Lower lobe of right lung (tissue), 2 donors: ENCODE measurements at regions not wholly inside any gene's neighbourhood (a gene's known extent, or its start where the extent isn't known, plus 50 kb on each side); places are given as distances from the start of the nearest gene placed in this dataset.

Source experiments
- ATAC-seq, 2 donors: fragments of 200-7000 bp; cut with Tn5 transposase; one replicate each; pipeline ENCODE4 v1.9.1; 2020 to 2022; ENCODE audit warnings: mild to moderate bottlenecking in 2 of 2, moderate library complexity in 2 of 2
- DNase-seq: peaks from one replicate; pipeline ENCODE4 v3.0.0-alpha.2; 2020
- H3K27ac ChIP-seq: fragments of 200-600 bp; one replicate; pipeline ENCODE4 v1.8.0; 2022
- H3K27me3 ChIP-seq: fragments of 200-600 bp; one replicate; pipeline ENCODE4 v1.8.0; 2022; ENCODE audit warnings: low read depth
- H3K36me3 ChIP-seq: fragments of 200-600 bp; one replicate; pipeline ENCODE4 v1.8.0; 2022; ENCODE audit warnings: mild to moderate bottlenecking
- H3K4me1 ChIP-seq: fragments of 200-600 bp; one replicate; pipeline ENCODE4 v1.8.0; 2022
- H3K4me3 ChIP-seq: fragments of 200-600 bp; one replicate; pipeline ENCODE4 v1.8.0; 2022; ENCODE audit warnings: mild to moderate bottlenecking
- H3K9me3 ChIP-seq: fragments of 200-600 bp; one replicate; pipeline ENCODE4 v1.8.0; 2022
- intact Hi-C: fragments of 100-400 bp; cut with DNase I; formaldehyde crosslinking; loops from one replicate; pipeline ENCODE4 v1.11.0; 2022
- TF ChIP-seq, protein P1 (sequence below): fragments of 200-600 bp; IDR thresholded peaks from one replicate; pipeline ENCODE4 v1.8.0; 2022; ENCODE audit warnings: antibody characterized with exemption, mild to moderate bottlenecking
- donor health status: DM: no; HTN: yes; CAD: no; lungs with severe emphysema.

DNA sequence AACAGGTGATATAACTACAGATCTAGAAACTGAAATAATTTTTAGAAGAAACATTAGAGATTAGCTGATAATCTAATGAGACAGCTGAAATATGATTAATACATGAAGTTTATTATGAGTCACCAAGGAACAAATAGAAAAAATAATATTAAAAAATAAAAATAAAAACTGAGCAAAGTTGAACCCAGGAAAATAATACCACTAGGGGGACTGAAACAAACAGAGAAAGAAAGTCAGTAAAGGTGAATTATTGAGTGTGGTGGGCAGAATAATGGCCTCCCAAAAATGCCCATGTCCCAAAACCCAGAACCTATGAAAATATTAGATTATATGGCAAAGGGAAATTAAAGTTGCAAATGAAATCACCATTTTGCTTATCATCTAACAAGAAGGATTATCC lies 820.7 kb upstream of the INTU start:
- no peak overlapping the region for H3K27ac ChIP-seq
- TF ChIP-seq, protein P1, sequence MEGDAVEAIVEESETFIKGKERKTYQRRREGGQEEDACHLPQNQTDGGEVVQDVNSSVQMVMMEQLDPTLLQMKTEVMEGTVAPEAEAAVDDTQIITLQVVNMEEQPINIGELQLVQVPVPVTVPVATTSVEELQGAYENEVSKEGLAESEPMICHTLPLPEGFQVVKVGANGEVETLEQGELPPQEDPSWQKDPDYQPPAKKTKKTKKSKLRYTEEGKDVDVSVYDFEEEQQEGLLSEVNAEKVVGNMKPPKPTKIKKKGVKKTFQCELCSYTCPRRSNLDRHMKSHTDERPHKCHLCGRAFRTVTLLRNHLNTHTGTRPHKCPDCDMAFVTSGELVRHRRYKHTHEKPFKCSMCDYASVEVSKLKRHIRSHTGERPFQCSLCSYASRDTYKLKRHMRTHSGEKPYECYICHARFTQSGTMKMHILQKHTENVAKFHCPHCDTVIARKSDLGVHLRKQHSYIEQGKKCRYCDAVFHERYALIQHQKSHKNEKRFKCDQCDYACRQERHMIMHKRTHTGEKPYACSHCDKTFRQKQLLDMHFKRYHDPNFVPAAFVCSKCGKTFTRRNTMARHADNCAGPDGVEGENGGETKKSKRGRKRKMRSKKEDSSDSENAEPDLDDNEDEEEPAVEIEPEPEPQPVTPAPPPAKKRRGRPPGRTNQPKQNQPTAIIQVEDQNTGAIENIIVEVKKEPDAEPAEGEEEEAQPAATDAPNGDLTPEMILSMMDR = no peak
- intact Hi-C loops = no loop called here
- no peak for DNase-seq
- no peaks in the 10 kb centered on the region for H3K27me3 ChIP-seq
- H3K36me3 ChIP-seq = no peaks in the 10 kb centered on the region
- H3K9me3 ChIP-seq = no peaks in the 10 kb centered on the region
- no peaks in the 10 kb centered on the region for H3K4me1 ChIP-seq
- no peak overlapping the region for H3K4me3 ChIP-seq
- no peak for ATAC-seq

DNA sequence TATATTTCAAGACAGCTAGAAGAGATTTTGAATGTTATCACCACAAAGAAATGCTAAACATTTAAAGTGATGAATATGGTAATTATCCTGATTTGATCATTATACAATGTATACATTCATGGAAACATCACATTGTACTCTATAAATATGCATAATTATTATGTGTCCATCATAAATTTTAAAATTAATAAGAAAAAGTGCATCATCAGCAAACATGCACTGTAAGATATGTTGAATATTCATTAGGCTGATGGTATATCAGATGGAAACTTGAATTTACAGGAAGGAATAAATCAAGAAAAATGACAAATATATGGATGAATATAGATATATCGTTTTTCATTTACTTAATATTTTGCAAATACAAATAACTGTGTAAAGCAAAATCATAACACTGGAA lies 812.1 kb upstream of the INTU start:
- Histone ChIP-seq H3K4me1 (no peaks in the 10 kb centered on the region), H3K4me3 (no peak overlapping the region), H3K36me3 (no peaks in the 10 kb centered on the region), H3K27ac (no peak overlapping the region), H3K27me3 (no peaks in the 10 kb centered on the region), H3K9me3 (no peaks in the 10 kb centered on the region)
- no peak for ATAC-seq
- TF ChIP-seq, protein P1 = no peak
- intact Hi-C loops = no loop called here
- no peak for DNase-seq

DNA sequence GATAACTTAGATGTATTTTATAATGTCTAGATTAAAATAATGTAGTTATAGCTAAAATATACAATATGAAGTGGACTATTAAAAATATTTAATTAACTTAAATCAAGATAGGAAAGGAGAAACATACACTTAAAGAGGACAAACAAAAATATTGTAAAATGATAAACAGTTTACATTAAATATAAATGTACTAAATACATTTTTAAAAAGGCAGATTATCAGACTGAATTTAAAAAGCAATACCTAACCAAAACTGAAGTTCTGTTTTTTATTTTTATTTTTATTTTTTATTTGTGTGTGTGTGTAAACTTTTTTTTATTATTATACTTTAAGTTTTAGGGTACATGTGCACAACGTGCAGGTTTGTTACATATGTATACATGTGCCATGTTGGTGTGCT lies 811.6 kb upstream of the INTU start:
- TF ChIP-seq, protein P1 = no peak
- Histone ChIP-seq H3K36me3 (no peaks in the 10 kb centered on the region), H3K27me3 (no peaks in the 10 kb centered on the region), H3K27ac (no peak overlapping the region), H3K9me3 (no peaks in the 10 kb centered on the region), H3K4me3 (no peak overlapping the region), H3K4me1 (no peaks in the 10 kb centered on the region)
- no peak for DNase-seq
- intact Hi-C loops = no loop called here
- ATAC-seq = no peak

DNA sequence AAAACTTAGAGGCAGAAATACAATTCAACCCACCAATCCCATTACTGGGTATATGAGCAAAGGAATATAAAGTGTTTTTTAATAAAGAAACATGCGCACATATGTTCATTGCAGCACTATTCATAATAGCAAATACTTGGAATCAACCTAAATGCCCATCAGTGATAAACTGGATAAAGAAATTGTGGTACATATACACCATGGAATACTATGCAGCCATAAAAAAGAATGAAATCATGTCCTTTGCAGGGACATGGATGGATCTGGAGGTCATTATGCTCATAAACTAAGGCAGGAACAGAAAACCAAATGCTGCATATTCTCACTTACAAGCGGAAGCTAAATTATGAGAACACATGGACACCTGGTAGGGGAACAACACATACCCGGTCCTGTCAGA lies 807.7 kb upstream of the INTU start:
- ATAC-seq (no peak), DNase-seq (no peak)
- H3K4me1 ChIP-seq = no peaks in the 10 kb centered on the region
- no peaks in the 10 kb centered on the region for H3K36me3 ChIP-seq
- no peak overlapping the region for H3K4me3 ChIP-seq
- no peaks in the 10 kb centered on the region for H3K27me3 ChIP-seq
- TF ChIP-seq, protein P1 = no peak
- intact Hi-C loops = no loop called here
- H3K27ac ChIP-seq = no peak overlapping the region
- H3K9me3 ChIP-seq = peaks cover 4% of the 10 kb centered on the region

DNA sequence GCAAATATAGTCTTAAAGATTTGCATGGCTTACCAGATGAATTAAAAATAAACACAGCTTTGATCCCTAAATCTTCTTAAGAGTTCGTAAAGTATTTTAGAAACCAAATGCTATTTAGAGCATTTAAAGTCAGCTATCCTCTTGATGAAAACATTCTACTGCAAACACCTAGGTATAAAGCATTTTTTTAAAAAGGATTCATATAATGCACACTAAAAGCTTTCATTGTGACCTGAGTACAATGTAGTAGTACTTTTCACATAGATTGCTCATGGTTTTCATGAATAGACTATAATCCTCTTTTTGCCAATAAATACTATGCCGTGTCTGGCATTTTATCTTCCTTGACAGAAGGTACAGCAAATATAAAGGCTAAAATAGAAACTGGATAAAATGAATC lies 805.1 kb upstream of the INTU start:
- no peaks in the 10 kb centered on the region for H3K36me3 ChIP-seq
- DNase-seq = no peak
- intact Hi-C loops = no loop called here
- no peaks in the 10 kb centered on the region for H3K27me3 ChIP-seq
- H3K4me3 ChIP-seq = no peak overlapping the region
- TF ChIP-seq, protein P1 = no peak
- no peak overlapping the region for H3K27ac ChIP-seq
- no peaks in the 10 kb centered on the region for H3K4me1 ChIP-seq
- H3K9me3 ChIP-seq = peaks cover 18% of the 10 kb centered on the region
- ATAC-seq = no peak

DNA sequence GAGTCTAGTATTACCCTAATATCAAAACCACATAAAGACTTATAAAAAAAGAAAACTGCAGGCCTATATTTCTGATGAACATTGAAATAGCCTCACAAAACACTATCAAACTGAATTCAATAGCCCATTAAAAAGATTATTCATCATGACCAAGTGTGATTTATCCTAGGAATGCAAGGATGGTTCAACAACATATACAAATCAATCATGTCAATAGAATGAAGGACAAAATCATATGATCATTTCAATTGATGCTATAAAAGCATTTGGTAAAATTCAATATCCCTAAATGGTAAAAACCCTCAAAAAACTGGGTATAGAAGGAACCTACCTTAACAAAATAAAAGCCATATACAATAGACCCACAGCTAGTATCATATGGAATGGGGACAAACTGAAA lies 797.9 kb upstream of the INTU start:
- TF ChIP-seq, protein P1 = no peak
- H3K4me3 ChIP-seq = no peak overlapping the region
- no peak for ATAC-seq
- H3K4me1 ChIP-seq = no peaks in the 10 kb centered on the region
- H3K27me3 ChIP-seq = no peaks in the 10 kb centered on the region
- no peak overlapping the region for H3K27ac ChIP-seq
- H3K36me3 ChIP-seq = no peaks in the 10 kb centered on the region
- intact Hi-C loops = no loop called here
- peaks cover 33% of the 10 kb centered on the region for H3K9me3 ChIP-seq
- no peak for DNase-seq
